OCI-LY1 (cell line): ENCODE measurements at regions not wholly inside any gene's neighbourhood (a gene's known extent, or its start where the extent isn't known, plus 50 kb on each side); places are given as distances from the start of the nearest gene placed in this dataset.

Experiments
- H2AFZ ChIP-seq: fragments of 200-600 bp; sonication (generic), shearing (Covaris generic); 2 replicates; pipeline ENCODE4 v1.6.0; 2014; ENCODE audit warnings: antibody characterized with exemption, mild to moderate bottlenecking, low read length
- H3F3A ChIP-seq: fragments of 200-600 bp; sonication (generic), shearing (Covaris generic); 2 replicates; pipeline ENCODE4 v1.6.0; 2014; ENCODE audit warnings: mild to moderate bottlenecking, antibody characterized with exemption, low read length, moderate library complexity; ENCODE audit not compliant: insufficient read depth
- H3K27ac ChIP-seq: fragments of 200-600 bp; sonication (generic); 2 replicates; pipeline ENCODE4 v1.5.1; 2014; ENCODE audit warnings: low read length, mixed run types, mild to moderate bottlenecking, low read depth; ENCODE audit not compliant: poor library complexity, severe bottlenecking
- H3K27me3 ChIP-seq: fragments of 200-600 bp; sonication (generic); 2 replicates; pipeline ENCODE4 v1.6.0; 2014; ENCODE audit warnings: antibody characterized with exemption, mild to moderate bottlenecking, low read length, moderate library complexity; ENCODE audit not compliant: insufficient read depth
- H3K36me3 ChIP-seq: fragments of 200-600 bp; sonication (generic); 2 replicates; pipeline ENCODE4 v1.6.1; 2014; ENCODE audit warnings: mild to moderate bottlenecking, antibody characterized with exemption, low read length, moderate library complexity, mixed read lengths; ENCODE audit not compliant: insufficient read depth
- H3K4me1 ChIP-seq: fragments of 200-600 bp; sonication (generic); 2 replicates; pipeline ENCODE4 v1.5.1; 2014; ENCODE audit warnings: mild to moderate bottlenecking, low read length, moderate library complexity; ENCODE audit not compliant: insufficient read depth, severe bottlenecking
- H3K4me2 ChIP-seq: fragments of 200-600 bp; sonication (generic), shearing (Covaris generic); 2 replicates; pipeline ENCODE4 v1.6.1; 2014; ENCODE audit warnings: low read length
- H3K4me3 ChIP-seq: fragments of 200-600 bp; sonication (generic); 2 replicates; pipeline ENCODE4 v1.5.1; 2014; ENCODE audit warnings: low read length, low read depth, mild to moderate bottlenecking, mixed read lengths; ENCODE audit not compliant: poor library complexity, severe bottlenecking
- H3K79me2 ChIP-seq: fragments of 200-600 bp; shearing (Covaris generic); 2 replicates; pipeline ENCODE4 v1.6.1; 2016; ENCODE audit warnings: mixed run types, low read length, mixed read lengths; ENCODE audit not compliant: insufficient read depth
- H3K9ac ChIP-seq: fragments of 200-600 bp; sonication (generic), shearing (Covaris generic); 2 replicates; pipeline ENCODE4 v1.6.1; 2014; ENCODE audit warnings: mild to moderate bottlenecking, low read length, mixed read lengths
- H3K9me2 ChIP-seq: fragments of 200-600 bp; sonication (generic), shearing (Covaris generic); 2 replicates; pipeline ENCODE4 v1.6.1; 2014; ENCODE audit warnings: low read depth, mild to moderate bottlenecking, low read length, mixed read lengths
- H3K9me3 ChIP-seq: fragments of 200-600 bp; shearing (Covaris generic); 2 replicates; pipeline ENCODE4 v1.6.1; 2014; ENCODE audit warnings: low read length, mixed read lengths
- H4K20me1 ChIP-seq: fragments of 200-600 bp; sonication (generic), shearing (Covaris generic); 2 replicates; pipeline ENCODE4 v1.6.0; 2016; ENCODE audit warnings: mild to moderate bottlenecking, low read length; ENCODE audit not compliant: insufficient read depth
- EZH2 ChIP-seq: fragments of 200-600 bp; sonication (generic), shearing (Covaris generic); IDR thresholded peaks from 2 replicates; pipeline ENCODE4 v1.8.0; 2017; ENCODE audit warnings: borderline replicate concordance, mixed run types, mild to moderate bottlenecking, antibody characterized with exemption, low read length, moderate library complexity, mixed read lengths
- TF ChIP-seq, protein P1 (sequence below): fragments of 200-600 bp; sonication (generic), shearing (Covaris generic); IDR thresholded peaks from 2 replicates; pipeline ENCODE4 v1.5.1; 2017; ENCODE audit warnings: mild to moderate bottlenecking, antibody characterized with exemption, low read length, moderate library complexity, mixed read lengths

DNA sequence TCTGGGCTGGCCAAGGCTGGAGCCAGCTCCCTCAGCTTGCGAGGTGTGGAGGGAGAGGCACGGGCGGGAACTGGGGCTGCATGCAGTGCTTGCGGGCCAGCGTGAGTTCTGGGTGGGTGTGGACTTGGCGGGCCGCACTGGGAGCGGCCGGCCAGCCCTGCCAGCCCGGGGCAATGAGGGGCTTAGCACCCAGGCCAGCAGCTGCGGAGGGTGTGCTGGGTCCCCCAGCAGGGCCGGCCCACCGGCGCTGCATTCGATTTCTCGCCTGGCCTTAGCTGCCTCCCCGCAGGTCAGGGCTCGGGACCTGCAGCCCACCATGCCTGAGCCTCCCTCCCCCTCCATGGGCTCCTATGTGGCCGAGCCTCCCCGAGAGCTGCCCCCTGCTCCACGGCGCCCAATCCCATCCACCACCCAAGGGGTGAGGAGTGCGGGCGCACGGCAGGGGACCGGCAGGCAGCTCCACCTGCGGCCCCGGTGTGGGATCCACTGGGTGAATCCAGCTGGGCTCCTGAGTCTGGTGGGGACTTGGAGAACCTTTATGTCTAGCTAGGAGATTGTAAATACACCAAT lies 302.6 kb upstream of the ADAMTS16 start:
- H2AFZ ChIP-seq: no peak overlapping the region
- no peaks in the 10 kb centered on the region for H3K4me1 ChIP-seq
- TF ChIP-seq, protein P1, sequence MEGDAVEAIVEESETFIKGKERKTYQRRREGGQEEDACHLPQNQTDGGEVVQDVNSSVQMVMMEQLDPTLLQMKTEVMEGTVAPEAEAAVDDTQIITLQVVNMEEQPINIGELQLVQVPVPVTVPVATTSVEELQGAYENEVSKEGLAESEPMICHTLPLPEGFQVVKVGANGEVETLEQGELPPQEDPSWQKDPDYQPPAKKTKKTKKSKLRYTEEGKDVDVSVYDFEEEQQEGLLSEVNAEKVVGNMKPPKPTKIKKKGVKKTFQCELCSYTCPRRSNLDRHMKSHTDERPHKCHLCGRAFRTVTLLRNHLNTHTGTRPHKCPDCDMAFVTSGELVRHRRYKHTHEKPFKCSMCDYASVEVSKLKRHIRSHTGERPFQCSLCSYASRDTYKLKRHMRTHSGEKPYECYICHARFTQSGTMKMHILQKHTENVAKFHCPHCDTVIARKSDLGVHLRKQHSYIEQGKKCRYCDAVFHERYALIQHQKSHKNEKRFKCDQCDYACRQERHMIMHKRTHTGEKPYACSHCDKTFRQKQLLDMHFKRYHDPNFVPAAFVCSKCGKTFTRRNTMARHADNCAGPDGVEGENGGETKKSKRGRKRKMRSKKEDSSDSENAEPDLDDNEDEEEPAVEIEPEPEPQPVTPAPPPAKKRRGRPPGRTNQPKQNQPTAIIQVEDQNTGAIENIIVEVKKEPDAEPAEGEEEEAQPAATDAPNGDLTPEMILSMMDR: no peak
- no peak for TF ChIP-seq EZH2
- no peaks in the 10 kb centered on the region for H3K9me2 ChIP-seq
- H3K27ac ChIP-seq: no peak overlapping the region
- H3K36me3 ChIP-seq: no peaks in the 10 kb centered on the region
- no peak overlapping the region for H3K4me3 ChIP-seq
- no peaks in the 10 kb centered on the region for H3K79me2 ChIP-seq
- H4K20me1 ChIP-seq: no peaks in the 10 kb centered on the region
- no peaks in the 10 kb centered on the region for H3F3A ChIP-seq
- no peaks in the 10 kb centered on the region for H3K27me3 ChIP-seq
- no peaks in the 10 kb centered on the region for H3K9me3 ChIP-seq
- H3K4me2 ChIP-seq: no peak overlapping the region
- H3K9ac ChIP-seq: no peak overlapping the region

DNA sequence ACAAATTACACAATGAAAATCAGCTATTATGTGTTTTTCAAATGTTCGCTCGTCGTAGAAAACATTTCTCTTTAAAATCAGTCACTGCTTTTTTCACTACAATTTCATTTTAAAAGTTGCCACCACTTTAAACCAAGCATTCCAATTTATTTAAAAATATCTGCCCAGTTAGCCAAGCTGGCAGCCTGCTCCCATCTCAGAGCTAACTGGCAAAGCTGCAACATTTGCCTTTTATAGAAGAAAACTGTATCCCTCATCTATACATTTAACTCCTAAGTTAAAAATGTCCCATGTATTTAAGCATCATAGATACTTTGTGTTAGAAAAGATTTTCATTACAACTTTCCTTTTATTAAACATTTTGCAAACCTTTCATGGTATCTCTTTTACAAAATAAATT lies 294.9 kb upstream of the ADAMTS16 start:
- H3K4me1 ChIP-seq: no peaks in the 10 kb centered on the region
- H2AFZ ChIP-seq: no peak overlapping the region
- no peaks in the 10 kb centered on the region for H3K36me3 ChIP-seq
- no peak overlapping the region for H3K4me2 ChIP-seq
- no peak for TF ChIP-seq EZH2
- TF ChIP-seq, protein P1: no peak
- H3K9me3 ChIP-seq: no peaks in the 10 kb centered on the region
- H3F3A ChIP-seq: no peaks in the 10 kb centered on the region
- no peak overlapping the region for H3K9ac ChIP-seq
- no peaks in the 10 kb centered on the region for H3K79me2 ChIP-seq
- H3K27ac ChIP-seq: no peak overlapping the region
- no peak overlapping the region for H3K4me3 ChIP-seq
- H3K9me2 ChIP-seq: no peaks in the 10 kb centered on the region
- H3K27me3 ChIP-seq: no peaks in the 10 kb centered on the region
- H4K20me1 ChIP-seq: no peaks in the 10 kb centered on the region

DNA sequence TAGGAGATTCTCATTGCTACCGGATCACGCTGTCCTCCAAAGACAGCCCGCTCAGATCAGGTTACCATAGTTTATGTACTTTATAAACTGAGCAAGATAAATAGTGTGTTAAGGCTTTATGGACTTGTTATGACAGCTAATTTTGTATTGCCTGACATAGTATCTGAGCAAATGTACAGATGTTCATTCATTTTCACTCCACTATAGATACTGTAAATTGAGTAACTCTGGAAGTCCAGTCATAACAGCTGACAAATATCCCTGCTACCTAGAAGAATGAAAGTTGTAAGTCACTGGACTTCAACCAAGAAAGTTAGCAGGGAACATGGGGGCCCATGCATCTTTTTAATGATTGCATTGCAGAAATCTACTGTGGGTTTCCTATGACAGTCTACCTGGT lies 292.4 kb upstream of the ADAMTS16 start:
- Histone ChIP-seq H2AFZ (no peak overlapping the region), H4K20me1 (no peaks in the 10 kb centered on the region)

More for the DNA sequence above, 292.4 kb upstream of the ADAMTS16 start:
- H3K4me1 ChIP-seq: no peaks in the 10 kb centered on the region
- H3K4me2 ChIP-seq: no peak overlapping the region
- no peak overlapping the region for H3K27ac ChIP-seq
- no peak overlapping the region for H3K9ac ChIP-seq
- no peaks in the 10 kb centered on the region for H3K27me3 ChIP-seq
- H3K36me3 ChIP-seq: no peaks in the 10 kb centered on the region
- H3K9me3 ChIP-seq: 0 out of 2 replicates have a peak, but pooled peaks cover 3% of the 10 kb centered on the region
- no peaks in the 10 kb centered on the region for H3K79me2 ChIP-seq
- H3K9me2 ChIP-seq: no peaks in the 10 kb centered on the region
- H3F3A ChIP-seq: no peaks in the 10 kb centered on the region
- no peak for TF ChIP-seq EZH2
- TF ChIP-seq, protein P1: no peak
- H3K4me3 ChIP-seq: no peak overlapping the region
